Right renal pelvis (tissue), 4 donors: ENCODE measurements at regions not wholly inside any gene's neighbourhood (a gene's known extent, or its start where the extent isn't known, plus 50 kb on each side); places are given as distances from the start of the nearest gene placed in this dataset.

ENCODE experiments used
- DNase-seq, 4 donors: peaks; one replicate each; pipeline ENCODE4 v3.0.0-alpha.2; 2013; ENCODE audit warnings: low read depth in 4 of 4, low spot score in 3 of 4, missing footprints in 1 of 4

GRCh38 chr4:151922306-151922705, 161.5 kb upstream of the GATB start:
- DNase-seq, result no peak

- DNase-seq, result no peak
These were observed 161.0 kb upstream of the GATB start for GRCh38 chr4:151921811-151922210.

- DNase-seq, result no peak
These were observed 160.6 kb upstream of the GATB start for GRCh38 chr4:151921386-151921785.

GRCh38 chr4:151917145-151917734, 156.4 kb upstream of the GATB start:
- DNase-seq, result no peak

- no peak for DNase-seq
These were observed 151.8 kb upstream of the GATB start for GRCh38 chr4:151912632-151913031.

GRCh38 chr4:151911970-151912369, 151.2 kb upstream of the GATB start:
- DNase-seq, result no peak

GRCh38 chr4:151908734-151909497, 148.1 kb upstream of the GATB start:
- DNase-seq, result no peak

- DNase-seq, result no peak
These were observed 147.4 kb upstream of the GATB start for GRCh38 chr4:151908201-151908600.

- DNase-seq, result no peak
These were observed 145.6 kb upstream of the GATB start for GRCh38 chr4:151906438-151906837.

- no peak for DNase-seq
These were observed 144.4 kb upstream of the GATB start for GRCh38 chr4:151905197-151905596.

- no peak for DNase-seq
These were observed 140.8 kb upstream of the GATB start for GRCh38 chr4:151901631-151902030.

- no peak for DNase-seq
These were observed 136.1 kb upstream of the GATB start for GRCh38 chr4:151896880-151897279.

- no peak for DNase-seq
These were observed 134.9 kb upstream of the GATB start for GRCh38 chr4:151895671-151896070.

- DNase-seq, result no peak
These were observed 133.4 kb upstream of the GATB start for GRCh38 chr4:151894246-151894645.

GRCh38 chr4:151888367-151888866, 127.6 kb upstream of the GATB start:
- DNase-seq, result no peak

- no peak for DNase-seq
These were observed 127.0 kb upstream of the GATB start for GRCh38 chr4:151887816-151888180.

GRCh38 chr4:151887031-151887815, 126.4 kb upstream of the GATB start:
- DNase-seq, result no peak

- DNase-seq, result no peak
These were observed 124.3 kb upstream of the GATB start for GRCh38 chr4:151885123-151885522.

GRCh38 chr4:151883747-151884146, 122.9 kb upstream of the GATB start:
- DNase-seq, result no peak

GRCh38 chr4:151882072-151882803, 121.4 kb upstream of the GATB start:
- DNase-seq, result no peak
